COR-L47 (cell line): ENCODE measurements at regions not wholly inside any gene's neighbourhood (a gene's known extent, or its start where the extent isn't known, plus 50 kb on each side); places are given as distances from the start of the nearest gene placed in this dataset.

Source experiments
- DNase-seq: peaks from one replicate; lab custom pipeline; 2025; lab: John Stamatoyannopoulos, UW

GRCh38 chr10:36281831-36282331, 639.8 kb upstream of the FZD8 start:
- DNase-seq, result no peak

- DNase-seq, result no peak
Observed at GRCh38 chr10:36280890-36281499, 638.9 kb upstream of the FZD8 start.

DNA sequence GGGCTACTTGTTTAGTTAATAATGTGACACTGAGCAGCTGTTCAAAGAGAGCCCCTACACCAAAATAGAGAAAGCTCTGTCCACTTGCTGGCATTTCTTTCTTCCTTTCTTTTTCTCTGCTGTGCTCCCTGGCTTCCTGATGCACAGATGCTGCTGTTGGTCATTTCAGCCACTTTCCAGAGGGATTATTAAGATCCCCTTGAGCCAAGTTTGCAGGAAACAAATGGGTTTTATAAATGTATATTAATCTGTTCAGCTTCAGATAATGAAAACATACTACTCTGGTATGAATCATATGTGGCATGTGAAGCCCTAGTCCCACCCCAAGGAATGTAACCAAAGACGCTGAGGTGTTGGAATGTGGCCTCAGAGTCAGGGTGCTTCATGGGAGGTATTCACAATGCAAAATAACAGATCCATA, 638.2 kb upstream of the FZD8 start:
- no peak for DNase-seq

GRCh38 chr10:36278176-36278575, 636.1 kb upstream of the FZD8 start:
- no peak for DNase-seq

DNA sequence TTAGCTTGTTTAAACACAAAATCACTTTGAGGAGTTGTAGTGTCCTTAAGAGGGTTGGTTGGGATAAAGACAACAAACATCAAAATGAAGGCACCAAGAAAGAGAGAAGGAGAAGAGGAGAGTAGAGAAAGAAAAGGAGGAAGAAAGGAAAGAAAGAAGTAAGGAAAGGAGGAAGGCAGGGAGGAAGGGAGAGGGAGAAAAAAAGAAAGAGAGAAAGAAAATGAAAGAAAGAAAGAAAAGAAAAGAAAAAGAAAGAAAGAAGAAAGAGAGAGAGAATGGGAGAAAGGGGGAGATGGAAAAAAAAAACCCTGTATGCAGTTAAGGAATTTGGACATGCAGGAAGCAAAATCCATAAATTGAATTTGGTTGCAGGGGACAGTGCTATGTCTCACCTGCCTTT, 635.4 kb upstream of the FZD8 start:
- DNase-seq, result no peak

GRCh38 chr10:36271627-36272340, 629.7 kb upstream of the FZD8 start:
- DNase-seq, result no peak

DNA sequence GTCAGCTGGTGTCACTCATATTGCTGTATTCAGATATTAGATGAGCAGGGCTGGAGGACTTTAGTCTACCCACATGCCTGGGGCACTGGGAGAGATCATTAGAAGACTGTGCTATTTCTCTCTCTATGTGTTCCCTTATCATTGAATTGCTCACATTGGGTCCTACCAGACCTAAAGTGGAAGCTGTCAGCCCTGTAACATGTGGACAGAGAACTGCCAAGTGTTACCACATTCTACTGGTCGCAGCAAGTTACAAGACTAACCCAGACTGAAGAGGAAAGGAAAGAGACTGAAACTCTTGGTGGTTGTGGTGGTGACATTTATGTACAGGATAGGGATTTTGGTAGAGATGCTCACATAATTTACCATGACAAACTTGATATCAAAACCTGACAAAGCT, 627.1 kb upstream of the FZD8 start:
- DNase-seq, result no peak

DNA sequence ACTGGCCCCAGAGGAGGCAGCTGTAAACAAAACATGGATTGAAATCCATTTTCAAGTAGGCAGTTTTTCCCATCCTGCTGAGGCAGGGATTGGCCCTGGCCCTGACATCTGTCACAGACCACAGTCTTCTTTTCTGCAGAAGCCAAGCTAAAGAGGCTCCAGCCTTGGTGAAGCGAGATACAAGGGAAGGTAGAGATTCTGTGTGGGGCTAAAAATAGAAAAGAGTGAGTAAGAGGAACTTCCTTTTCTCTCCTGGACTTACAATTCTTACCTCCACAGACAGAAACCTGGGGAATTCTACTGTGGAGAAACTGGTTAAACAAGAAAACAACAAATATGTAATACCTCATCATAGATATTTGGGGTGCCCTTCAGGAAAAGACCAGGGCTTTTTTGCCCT, 624.8 kb upstream of the FZD8 start:
- DNase-seq, result no peak

GRCh38 chr10:36265741-36266140, 623.6 kb upstream of the FZD8 start:
- no peak for DNase-seq

DNA sequence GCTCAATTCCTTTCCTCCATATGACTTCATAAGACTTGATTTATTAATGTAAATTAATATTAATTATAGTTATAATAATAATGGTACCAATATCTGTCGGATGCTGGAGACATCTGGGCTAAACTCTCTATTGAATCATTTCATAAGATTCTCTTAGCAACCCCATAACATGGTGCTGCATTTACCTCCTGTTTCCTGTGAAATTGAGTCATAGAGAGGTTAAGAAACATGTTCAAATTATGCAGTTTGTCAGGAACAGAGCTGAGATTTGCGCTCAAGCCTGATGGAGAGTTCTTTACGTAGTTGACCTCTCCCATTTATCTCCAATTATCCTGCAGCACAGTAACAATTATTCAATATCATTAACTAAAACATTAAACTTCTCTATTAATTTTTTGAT, 621.8 kb upstream of the FZD8 start:
- no peak for DNase-seq

- DNase-seq, result no peak
Observed at GRCh38 chr10:36256948-36257356, 614.9 kb upstream of the FZD8 start.

DNA sequence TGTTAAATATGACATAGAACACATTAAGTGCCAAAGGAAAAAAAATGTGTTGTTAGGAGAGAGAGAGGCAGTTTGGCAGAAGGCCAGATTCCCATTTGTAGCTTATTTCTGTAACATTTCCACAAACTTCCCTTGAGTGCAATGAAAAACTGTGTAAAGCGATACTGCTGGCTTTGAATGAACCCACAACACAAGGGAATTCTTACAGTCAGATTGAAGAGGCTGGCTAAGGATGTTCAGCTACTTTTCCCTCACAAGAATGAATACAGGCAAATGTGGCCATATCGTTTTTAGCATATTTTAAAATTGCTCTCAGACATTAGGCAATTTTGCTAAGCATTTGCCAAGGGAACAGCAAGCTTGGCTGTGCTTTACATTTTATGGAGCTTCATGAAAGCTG, 614.1 kb upstream of the FZD8 start:
- no peak for DNase-seq

DNA sequence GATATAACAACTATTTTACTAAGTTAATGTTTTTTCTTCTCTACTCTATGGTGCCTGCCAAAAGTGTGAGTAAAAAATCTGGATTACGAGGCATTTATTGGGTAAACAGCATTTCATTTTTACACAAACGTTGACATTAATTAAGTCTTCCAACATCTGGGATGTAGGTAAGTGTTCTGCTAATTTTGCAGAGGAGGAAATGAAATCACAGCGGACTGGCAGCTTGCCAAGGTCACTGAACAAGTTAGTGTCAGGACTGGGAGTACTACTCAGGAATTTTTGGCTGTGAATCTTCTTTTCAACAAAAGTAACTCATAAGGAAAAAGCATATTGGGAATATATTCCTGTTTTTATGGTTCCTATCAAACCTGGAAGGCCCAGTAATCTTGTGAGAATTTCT, 612.1 kb upstream of the FZD8 start:
- DNase-seq, result no peak

DNA sequence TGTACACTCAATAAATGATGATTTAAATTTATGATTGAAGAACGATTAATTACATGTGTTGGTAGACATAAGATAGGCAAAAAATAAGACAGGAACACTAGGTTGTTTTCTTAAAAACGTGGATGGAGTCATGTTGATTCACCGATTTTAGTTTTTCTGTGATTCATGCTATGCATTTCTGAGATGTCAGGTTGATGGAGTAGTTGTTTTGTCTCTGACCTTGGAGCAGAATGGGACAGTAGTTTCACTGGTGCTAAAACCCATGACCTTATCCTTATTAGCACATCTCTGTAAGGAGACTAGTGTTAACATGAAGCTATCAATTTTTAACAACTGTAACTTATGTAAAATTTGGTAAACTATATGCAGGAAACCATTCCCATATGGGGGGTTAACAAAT, 611.6 kb upstream of the FZD8 start:
- DNase-seq, result no peak

DNA sequence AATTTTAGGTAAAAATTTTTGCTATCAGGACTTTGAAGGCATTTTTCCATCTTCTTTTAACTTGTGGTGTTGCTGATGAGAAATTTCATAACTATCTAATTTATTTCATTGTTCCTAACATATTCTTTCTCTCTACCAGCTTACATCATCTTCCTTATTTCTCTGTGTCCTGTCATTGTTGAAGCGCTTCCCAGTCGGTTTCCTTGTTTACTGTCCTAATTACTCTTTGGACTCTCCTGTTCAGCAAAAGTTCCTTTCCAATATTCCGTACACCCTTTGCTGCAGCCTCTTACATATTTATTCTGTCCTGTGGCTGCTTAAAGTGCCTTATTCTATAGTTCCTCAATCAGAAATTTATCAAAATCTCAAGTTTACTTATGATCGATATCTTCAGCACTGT, 609.0 kb upstream of the FZD8 start:
- no peak for DNase-seq

DNA sequence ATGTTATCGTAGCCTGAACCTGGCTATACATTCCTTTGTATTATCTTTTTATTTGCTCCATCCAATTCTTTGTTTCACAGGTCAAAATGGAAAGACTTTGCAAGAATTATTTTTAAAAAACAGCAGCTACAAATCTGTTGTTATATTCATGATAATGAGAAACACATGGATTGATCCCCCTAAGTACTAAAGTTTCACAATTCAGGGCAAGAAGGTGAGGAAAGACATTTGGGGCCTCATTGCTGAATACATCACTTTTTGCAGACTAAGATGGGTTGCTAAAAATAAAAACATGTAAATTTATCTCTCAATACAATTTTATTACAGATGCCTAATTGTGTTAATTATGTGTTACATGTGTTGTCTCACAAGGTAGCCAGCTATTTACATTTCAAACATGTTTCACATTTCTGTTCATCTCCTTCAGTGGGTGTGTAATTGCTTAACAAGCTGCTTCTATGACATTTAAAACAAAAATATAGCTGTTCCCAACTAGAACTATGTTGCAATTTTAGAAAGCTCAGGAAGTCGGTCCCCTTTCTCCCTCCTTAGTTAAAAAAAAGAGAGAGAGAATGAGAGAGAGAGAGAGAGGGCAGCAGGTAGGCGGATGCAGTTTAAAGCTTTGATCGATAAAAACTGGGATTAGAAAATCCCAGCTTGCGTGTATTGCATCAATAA, 606.3 kb upstream of the FZD8 start:
- DNase-seq, result no peak

- no peak for DNase-seq
Observed at GRCh38 chr10:36247478-36247877, 605.4 kb upstream of the FZD8 start.

- no peak for DNase-seq
Observed at GRCh38 chr10:36236931-36237330, 594.8 kb upstream of the FZD8 start.

DNA sequence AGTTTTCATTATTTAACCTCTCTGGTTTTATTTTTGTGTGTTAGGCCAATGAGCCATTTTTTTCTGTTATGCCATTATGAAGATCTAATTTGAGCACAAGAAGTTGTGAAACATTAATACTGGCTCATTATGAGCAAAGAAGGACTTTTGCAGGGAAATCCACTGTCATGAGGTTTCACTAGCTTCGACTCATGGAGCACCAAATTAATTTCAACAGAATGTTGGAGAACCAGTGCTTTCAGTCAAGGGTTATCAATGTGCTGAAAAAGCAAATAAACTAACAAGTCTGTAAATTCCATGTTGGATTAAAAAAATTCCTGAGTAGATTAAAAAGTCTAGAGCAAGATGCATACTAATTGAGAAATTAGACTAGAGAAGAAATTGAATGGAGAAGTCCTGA, 594.2 kb upstream of the FZD8 start:
- no peak for DNase-seq

DNA sequence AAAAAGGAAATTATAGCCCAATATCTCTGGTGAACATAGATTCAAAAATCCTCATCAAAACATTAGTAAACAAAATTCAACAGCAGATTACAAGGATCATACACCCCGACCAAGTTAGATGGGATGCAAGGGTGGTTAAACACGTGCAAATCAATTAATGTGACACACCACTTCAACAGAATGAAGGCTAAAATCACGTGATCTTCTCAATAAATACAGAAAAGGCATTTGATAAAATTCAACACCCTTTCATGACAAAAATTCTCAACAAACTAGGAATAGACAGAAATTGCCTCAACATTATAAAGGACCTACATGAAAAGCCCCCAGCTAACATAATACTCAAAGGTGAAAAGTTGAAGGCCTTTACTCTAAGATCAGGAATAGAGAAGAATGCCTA, 590.8 kb upstream of the FZD8 start:
- DNase-seq, result no peak

DNA sequence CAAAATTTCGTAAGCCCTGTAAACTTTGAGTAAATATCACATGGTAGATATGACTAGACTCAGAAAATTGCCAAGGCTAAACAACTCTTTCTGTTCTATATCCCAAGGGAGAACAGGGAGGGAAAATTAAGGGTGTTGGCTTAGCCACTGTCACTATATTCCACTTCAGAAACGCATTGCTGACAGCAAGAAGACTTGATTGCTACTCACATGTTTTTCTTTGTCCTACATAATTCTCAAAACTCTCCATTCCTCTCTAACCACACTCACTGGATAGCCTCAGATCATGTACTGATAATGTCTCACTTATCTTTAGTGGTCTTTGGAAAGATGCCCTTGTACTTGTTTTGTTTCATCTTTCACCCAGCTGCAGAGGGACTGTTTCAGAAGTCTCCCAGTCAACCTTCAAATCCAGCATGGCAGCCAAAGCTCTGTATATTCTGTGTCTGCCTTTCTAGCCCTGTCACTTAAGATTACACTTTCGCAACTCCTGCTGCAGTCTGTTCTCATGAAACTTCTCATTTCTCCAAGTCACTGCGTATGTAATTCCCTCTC, 582.4 kb upstream of the FZD8 start:
- DNase-seq, result no peak

GRCh38 chr10:36221101-36221500, 579.0 kb upstream of the FZD8 start:
- no peak for DNase-seq

GRCh38 chr10:36220151-36220550, 578.1 kb upstream of the FZD8 start:
- no peak for DNase-seq
